IPS-NIHi7 (cell line): ENCODE measurements at regions not wholly inside any gene's neighbourhood (a gene's known extent, or its start where the extent isn't known, plus 50 kb on each side); places are given as distances from the start of the nearest gene placed in this dataset.

ENCODE experiments used
- DNase-seq: peaks from one replicate; pipeline ENCODE4 v3.0.0; 2012; ENCODE audit warnings: mixed read lengths; ENCODE audit errors: extremely low spot score

GRCh38 chr6:55642366-55642765 lies 63.4 kb upstream of the HMGCLL1 start:
- DNase-seq = no peak

DNA sequence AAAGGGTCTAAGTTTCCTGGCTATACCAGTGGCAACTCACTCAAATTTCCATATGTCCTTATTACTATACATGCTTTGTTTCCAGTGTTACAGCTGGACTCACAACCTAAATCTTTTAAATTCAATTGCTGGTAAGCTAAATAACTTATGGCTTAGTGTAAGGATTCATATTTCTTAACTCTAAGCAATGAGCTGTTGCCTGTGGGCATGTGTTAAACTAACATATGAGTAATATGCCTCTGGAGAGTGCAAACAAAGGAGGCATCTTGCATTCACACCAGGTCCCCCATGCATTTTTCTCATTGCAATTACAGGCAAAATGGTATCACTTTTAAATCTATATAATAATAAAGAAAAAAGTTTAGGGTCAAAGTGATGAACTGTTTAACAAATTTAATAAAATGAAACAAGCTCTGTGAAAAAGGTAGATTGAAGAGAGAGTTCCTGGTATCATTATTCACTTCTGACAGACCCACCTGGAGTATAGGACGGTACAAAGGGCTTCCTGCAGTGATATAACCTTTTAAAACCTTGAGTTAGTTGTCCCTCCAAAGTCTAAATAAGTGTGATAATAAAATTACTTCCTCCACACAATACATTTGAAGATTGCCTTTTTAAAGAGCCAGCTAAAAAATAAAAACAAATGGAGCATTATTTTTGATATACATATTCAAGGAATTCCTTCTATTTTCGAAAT lies 57.6 kb upstream of the HMGCLL1 start:
- DNase-seq = no peak

- no peak for DNase-seq
Measured at GRCh38 chr6:55633471-55633870, 54.5 kb upstream of the HMGCLL1 start.

DNA sequence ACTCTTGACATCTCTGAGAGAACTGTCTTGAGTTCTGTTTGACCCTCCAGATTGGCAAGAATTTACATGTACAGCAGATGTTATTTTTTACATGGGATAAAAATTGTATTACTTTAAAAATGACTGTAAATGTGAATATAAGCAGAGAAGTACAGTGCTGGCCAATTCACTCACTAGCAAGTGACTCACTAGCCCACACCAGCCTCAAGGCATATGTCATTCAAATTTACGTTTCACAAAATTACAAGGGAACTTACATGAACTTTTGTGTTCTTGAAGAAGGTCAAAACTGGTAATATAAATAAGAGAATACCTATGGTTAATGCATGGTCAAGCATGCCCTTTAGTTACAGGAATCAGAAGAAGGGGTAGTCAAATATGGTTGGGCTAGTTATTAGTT lies 54.0 kb upstream of the HMGCLL1 start:
- no peak for DNase-seq
